KOPT-K1 (cell line): ENCODE measurements at regions not wholly inside any gene's neighbourhood (a gene's known extent, or its start where the extent isn't known, plus 50 kb on each side); places are given as distances from the start of the nearest gene placed in this dataset.

Experiments used
- H3K27ac ChIP-seq: fragments of 200-600 bp; sonication (generic); 2 replicates; pipeline ENCODE4 v1.5.1; 2016; ENCODE audit warnings: antibody characterized with exemption, mild to moderate bottlenecking, low read depth, low read length; ENCODE audit not compliant: poor library complexity, severe bottlenecking
- H3K36me3 ChIP-seq: fragments of 200-600 bp; sonication (generic); 2 replicates; pipeline ENCODE4 v1.5.1; 2017; ENCODE audit warnings: antibody characterized with exemption, mild to moderate bottlenecking, low read length, moderate library complexity; ENCODE audit not compliant: insufficient read depth
- H3K9me3 ChIP-seq: fragments of 200-600 bp; sonication (generic); 2 replicates; pipeline ENCODE4 v1.5.1; 2017; ENCODE audit warnings: antibody characterized with exemption, low read length, mild to moderate bottlenecking; ENCODE audit not compliant: insufficient read depth, poor library complexity, severe bottlenecking

DNA sequence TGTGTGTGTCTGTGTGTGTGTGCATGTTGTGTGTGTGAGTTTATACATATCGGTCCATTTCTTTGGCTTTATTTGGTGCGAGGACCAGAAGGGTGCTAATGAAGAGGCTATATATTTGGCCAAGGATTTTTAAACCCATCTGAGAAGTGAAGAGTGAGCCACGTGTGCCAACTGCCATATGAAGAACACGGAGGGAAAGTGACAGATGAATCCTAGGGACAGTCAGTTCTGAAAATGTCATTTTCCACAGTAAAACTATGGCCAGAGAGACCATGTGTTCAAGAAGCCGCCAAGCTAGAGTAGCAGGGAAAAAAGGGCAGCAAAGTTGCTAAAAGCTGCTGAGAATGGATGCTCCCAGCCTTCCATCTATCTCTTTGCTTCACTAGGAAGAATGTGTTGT, 297.3 kb upstream of the LMCD1 start:
- Histone ChIP-seq H3K9me3 (no peaks in the 10 kb centered on the region), H3K27ac (no peak overlapping the region), H3K36me3 (no peaks in the 10 kb centered on the region)

GRCh38 chr3:8204853-8205650, 296.6 kb upstream of the LMCD1 start:
- H3K36me3 ChIP-seq: no peaks in the 10 kb centered on the region
- no peaks in the 10 kb centered on the region for H3K9me3 ChIP-seq
- no peak overlapping the region for H3K27ac ChIP-seq

DNA sequence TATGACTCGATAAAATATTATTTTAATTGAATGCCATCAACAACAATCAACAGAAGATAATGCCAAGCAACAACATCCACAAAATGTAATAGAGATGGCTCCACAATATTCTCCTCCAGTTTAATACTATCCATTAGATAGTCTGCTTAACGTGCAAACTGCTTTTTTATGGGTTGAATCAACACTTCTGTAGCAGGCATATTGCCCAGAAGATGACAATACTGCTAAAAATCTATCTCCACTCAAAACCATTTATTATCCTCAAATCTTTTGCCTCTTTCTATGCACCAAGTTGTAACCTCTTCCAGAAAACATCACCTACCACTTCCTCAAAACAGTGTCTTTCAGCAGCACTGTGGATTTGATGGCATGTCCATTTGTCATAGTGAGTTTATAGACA, 295.7 kb upstream of the LMCD1 start:
- Histone ChIP-seq H3K27ac (no peak overlapping the region), H3K9me3 (no peaks in the 10 kb centered on the region), H3K36me3 (no peaks in the 10 kb centered on the region)

- Histone ChIP-seq H3K27ac (no peak overlapping the region), H3K9me3 (no peaks in the 10 kb centered on the region), H3K36me3 (no peaks in the 10 kb centered on the region)
Measured at GRCh38 chr3:8206971-8207617, 294.5 kb upstream of the LMCD1 start.

- Histone ChIP-seq H3K36me3 (no peaks in the 10 kb centered on the region), H3K9me3 (no peaks in the 10 kb centered on the region), H3K27ac (no peak overlapping the region)
Measured at GRCh38 chr3:8210882-8211341, 290.7 kb upstream of the LMCD1 start.

- H3K27ac ChIP-seq: no peak overlapping the region
- no peaks in the 10 kb centered on the region for H3K9me3 ChIP-seq
- H3K36me3 ChIP-seq: no peaks in the 10 kb centered on the region
Measured at GRCh38 chr3:8212794-8213193, 288.8 kb upstream of the LMCD1 start.

GRCh38 chr3:8213286-8213685, 288.3 kb upstream of the LMCD1 start:
- H3K36me3 ChIP-seq: no peaks in the 10 kb centered on the region
- H3K9me3 ChIP-seq: no peaks in the 10 kb centered on the region
- no peak overlapping the region for H3K27ac ChIP-seq

DNA sequence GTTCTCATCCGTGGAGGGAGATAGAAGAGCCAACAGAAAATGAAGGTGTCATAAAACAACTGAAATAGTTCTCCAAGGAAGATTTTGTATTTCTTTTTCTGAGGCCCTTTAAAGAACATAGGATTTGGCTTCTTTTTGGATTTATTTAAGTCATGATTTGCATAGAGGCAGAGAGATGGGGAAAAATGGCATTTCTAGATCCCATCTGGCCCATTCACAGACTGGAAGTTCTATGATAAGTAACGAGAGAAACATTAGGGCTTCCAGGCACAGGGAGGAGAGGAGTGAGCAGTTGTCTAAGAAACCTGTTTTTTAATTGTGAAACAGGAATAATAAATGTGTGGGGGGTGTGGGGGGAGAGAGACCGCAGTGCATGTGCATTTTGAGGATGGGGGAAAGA, 285.8 kb upstream of the LMCD1 start:
- no peaks in the 10 kb centered on the region for H3K9me3 ChIP-seq
- H3K36me3 ChIP-seq: no peaks in the 10 kb centered on the region
- no peak overlapping the region for H3K27ac ChIP-seq

DNA sequence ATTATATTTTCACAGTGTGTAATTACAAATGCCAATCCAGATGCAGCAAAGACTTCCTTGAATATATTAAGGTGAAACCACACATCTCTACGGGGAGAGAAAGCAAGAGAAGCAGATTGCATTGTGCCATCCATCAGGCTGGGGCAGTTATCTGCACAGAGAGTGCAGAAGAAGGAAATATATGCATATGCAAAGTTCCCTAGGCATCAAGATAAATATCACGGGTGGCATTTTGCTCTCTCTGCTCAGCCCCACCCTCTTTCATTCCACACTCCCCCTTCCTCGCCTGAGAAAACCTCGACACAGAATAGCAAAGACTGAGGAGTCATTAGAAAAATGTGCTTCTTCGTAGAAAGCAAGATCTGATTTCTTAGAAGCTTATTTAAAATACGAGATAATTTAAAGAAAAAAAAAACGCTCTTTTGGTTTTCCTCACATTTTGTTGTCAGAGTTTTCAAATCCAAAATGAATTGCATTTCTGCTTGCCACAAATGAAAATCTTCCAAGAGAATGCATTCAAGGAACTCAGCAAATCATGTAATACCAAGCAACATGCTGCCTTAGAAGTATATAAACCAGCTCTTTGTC, 283.2 kb upstream of the LMCD1 start:
- Histone ChIP-seq H3K36me3 (no peaks in the 10 kb centered on the region), H3K9me3 (no peaks in the 10 kb centered on the region), H3K27ac (no peak overlapping the region)

DNA sequence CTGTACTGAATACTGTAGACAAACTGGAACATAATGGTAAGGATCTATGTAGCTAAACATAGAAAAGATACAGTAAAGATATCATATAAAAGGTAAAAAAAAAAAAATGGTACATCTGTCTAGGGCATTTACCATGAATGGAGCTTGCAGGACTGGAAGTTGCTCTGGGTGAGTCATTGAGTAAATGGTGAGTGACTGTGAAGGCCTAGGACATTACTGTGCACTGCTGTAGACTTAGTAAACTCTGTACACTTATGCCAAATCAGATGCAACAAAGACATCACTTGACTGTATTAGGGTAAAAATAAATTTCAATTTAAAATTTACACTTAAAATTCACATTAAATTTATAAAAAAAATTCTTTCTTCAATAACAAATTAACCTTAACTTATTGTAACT, 281.3 kb upstream of the LMCD1 start:
- Histone ChIP-seq H3K36me3 (no peaks in the 10 kb centered on the region), H3K9me3 (no peaks in the 10 kb centered on the region), H3K27ac (no peak overlapping the region)

GRCh38 chr3:8223766-8224165, 277.9 kb upstream of the LMCD1 start:
- Histone ChIP-seq H3K9me3 (no peaks in the 10 kb centered on the region), H3K27ac (no peak overlapping the region), H3K36me3 (no peaks in the 10 kb centered on the region)

DNA sequence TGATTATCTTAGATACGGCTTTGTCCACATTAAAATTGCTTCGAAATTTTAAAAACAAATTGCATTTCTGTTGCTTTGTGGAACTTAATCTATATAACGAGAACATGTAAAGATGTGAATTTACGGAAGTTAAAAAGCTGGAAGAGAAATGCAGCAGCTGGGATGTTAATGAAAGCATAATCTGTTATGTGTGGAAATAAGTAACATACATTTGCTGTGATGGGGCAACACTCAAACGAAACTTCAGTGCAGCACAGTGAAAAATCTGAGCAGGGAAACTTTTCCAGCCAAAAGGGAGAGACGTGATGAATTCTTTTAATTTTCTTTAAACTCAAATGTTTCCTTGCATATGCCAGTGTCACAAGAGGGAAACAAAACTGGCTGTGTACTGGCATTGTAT, 276.7 kb upstream of the LMCD1 start:
- Histone ChIP-seq H3K27ac (no peak overlapping the region), H3K9me3 (no peaks in the 10 kb centered on the region), H3K36me3 (no peaks in the 10 kb centered on the region)

- H3K27ac ChIP-seq: no peak overlapping the region
- H3K9me3 ChIP-seq: no peaks in the 10 kb centered on the region
- no peaks in the 10 kb centered on the region for H3K36me3 ChIP-seq
Measured at GRCh38 chr3:8233938-8234337, 267.7 kb upstream of the LMCD1 start.

DNA sequence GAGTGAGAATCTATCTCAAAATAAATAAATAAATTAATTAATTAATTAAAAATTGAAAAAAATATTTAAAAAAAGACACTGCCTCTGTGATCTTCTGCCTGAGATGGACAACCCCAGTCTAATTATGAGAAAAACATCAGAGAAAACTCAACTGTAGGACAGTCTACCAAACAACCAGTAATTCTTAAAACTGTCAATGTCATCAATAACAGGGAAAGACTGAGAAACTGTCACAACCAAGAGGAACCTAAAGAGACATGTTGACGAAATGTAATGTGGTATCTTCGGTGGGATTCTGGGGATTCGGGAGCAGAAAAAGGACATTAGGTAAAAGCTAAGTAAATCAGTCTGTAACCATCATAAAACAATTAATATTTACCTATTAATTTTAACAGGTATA, 265.4 kb upstream of the LMCD1 start:
- Histone ChIP-seq H3K9me3 (no peaks in the 10 kb centered on the region), H3K27ac (no peak overlapping the region), H3K36me3 (no peaks in the 10 kb centered on the region)

DNA sequence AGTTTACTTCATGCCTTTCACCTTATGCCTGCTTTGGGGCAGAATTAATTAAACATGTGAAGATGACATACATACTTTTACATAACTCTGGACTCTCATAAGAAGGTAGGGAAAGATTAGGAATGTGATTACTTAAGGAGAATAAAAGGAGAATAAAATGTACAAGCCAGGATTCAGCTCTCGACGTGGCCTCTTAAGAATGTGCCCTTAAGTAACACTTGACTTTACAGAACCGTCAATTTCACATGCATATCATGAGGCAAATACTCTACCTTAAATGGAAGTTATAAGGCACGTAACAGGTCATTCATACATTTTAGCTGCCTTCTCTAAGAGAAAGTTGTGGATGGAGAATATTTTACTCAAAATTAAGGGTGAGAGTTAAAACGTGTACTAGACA, 263.7 kb upstream of the LMCD1 start:
- Histone ChIP-seq H3K27ac (no peak overlapping the region), H3K9me3 (no peaks in the 10 kb centered on the region), H3K36me3 (no peaks in the 10 kb centered on the region)

GRCh38 chr3:8238432-8238831, 263.2 kb upstream of the LMCD1 start:
- H3K36me3 ChIP-seq: no peaks in the 10 kb centered on the region
- H3K9me3 ChIP-seq: no peaks in the 10 kb centered on the region
- no peak overlapping the region for H3K27ac ChIP-seq
